ENCODE measurements at regions not wholly inside any gene's neighbourhood (a gene's known extent, or its start where the extent isn't known, plus 50 kb on each side); places are given as distances from the start of the nearest gene placed in this dataset.

DNA sequence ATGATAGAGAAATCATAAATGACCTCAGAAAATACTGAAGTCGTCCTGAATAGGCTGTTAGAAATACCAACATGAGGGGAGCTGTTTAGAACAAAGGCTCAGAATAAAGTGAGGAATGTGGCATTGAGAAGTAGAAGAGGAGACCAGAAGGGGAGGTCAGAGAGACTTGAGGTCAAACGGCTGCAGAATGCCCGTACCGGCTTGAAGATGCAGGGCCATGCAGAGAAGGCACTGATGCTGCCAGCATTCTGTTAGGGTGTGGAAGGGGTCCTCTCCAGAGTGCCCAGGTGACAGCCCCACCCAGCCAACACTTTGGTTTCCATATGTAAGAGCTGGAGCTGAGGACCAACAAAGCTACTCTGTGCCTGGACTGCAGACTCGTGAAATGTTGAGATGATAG is 570.9 kb downstream of the CDH26 start:
- ChIA-PET POLR2A (no interaction called here), CTCF (no interaction called here)
- Mint-ChIP-seq H3K27ac (no peak overlapping the region), H3K9me3 (peaks cover 9% of the 10 kb centered on the region), H3K4me1 (no peaks in the 10 kb centered on the region), H3K27me3 (no peaks in the 10 kb centered on the region), H3K36me3 (ENCODE audit: low read depth) (no peaks in the 10 kb centered on the region), H3K4me3 (no peak overlapping the region)
- no peak for DNase-seq
- intact Hi-C loops (cut with micrococcal nuclease): no loop called here
- ATAC-seq (ENCODE audit: low read depth): no peak
- TF ChIP-seq CTCF (IDR thresholded peaks at IDR 0.05): no peak

- no peak overlapping the region for H3K4me3 Mint-ChIP-seq
Observed at GRCh38 chr20:60535211-60535610, 577.0 kb downstream of the CDH26 start.

DNA sequence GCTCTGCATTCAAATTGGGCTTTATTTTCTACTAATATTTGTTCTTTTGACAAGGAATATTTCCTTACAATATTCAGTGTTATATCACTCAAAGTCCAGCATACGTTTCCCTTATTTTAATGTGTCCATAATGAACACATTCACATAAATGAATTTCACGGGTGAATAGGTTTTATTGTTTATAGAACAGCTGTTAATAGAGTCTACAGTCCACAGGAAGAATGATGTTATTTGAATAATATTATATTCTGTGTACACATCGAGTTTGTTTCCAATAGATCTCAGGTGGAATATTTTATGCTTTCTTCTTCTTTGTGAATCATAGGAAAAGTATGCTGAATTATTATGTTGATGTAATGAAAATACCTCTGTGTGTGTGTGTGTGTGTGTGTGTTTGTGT is 582.4 kb downstream of the CDH26 start:
- Mint-ChIP-seq H3K27me3 (peaks cover 3% of the 10 kb centered on the region), H3K27ac (no peak overlapping the region), H3K9me3 (no peaks in the 10 kb centered on the region), H3K4me3 (no peak overlapping the region), H3K36me3 (ENCODE audit: low read depth) (no peaks in the 10 kb centered on the region), H3K4me1 (no peaks in the 10 kb centered on the region)
- intact Hi-C loops (cut with micrococcal nuclease): no loop called here
- no peak for TF ChIP-seq CTCF (IDR thresholded peaks at IDR 0.05)
- CTCF ChIA-PET: no interaction called here
- DNase-seq (no peak), ATAC-seq (ENCODE audit: low read depth) (no peak)
- POLR2A ChIA-PET: no interaction called here

More at GRCh38 chr20:60535211-60535610, 577.0 kb downstream of the CDH26 start:
- Mint-ChIP-seq H3K27me3 (peaks cover 3% of the 10 kb centered on the region), H3K9me3 (peaks cover 6% of the 10 kb centered on the region), H3K4me1 (no peaks in the 10 kb centered on the region), H3K36me3 (ENCODE audit: low read depth) (no peaks in the 10 kb centered on the region), H3K27ac (no peak overlapping the region)
- no peak for DNase-seq
- no peak for ATAC-seq (ENCODE audit: low read depth)
- no peak for TF ChIP-seq CTCF (IDR thresholded peaks at IDR 0.05)
- CTCF ChIA-PET: no interaction called here
- POLR2A ChIA-PET: no interaction called here
- intact Hi-C loops (cut with micrococcal nuclease): no loop called here

DNA sequence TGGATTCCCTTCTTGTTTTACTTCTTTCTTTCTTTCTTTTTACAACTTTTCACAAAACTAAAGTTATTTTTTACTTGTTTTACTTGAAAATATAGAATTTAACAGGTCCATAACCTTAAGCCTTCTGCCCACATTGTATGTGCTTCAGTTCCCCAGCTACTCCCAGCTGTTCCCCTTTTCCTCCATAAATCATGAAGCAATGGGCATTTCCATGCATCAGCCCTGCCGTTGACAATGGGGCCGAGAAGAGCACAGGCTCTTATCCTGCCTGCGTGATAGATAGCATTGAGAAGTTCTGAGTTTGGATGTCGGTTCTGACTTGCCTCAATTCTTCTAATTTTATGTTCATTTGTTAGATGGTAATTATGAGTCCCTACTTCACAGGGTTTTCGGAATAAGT is 583.8 kb downstream of the CDH26 start:
- intact Hi-C loops (cut with micrococcal nuclease): no loop called here
- TF ChIP-seq CTCF (IDR thresholded peaks at IDR 0.05): no peak
- no peak overlapping the region for H3K4me3 Mint-ChIP-seq
- H3K4me1 Mint-ChIP-seq: no peaks in the 10 kb centered on the region
- H3K27me3 Mint-ChIP-seq: no peaks in the 10 kb centered on the region
- H3K36me3 Mint-ChIP-seq (ENCODE audit: low read depth): no peaks in the 10 kb centered on the region
- ChIA-PET CTCF (no interaction called here), POLR2A (no interaction called here)
- H3K27ac Mint-ChIP-seq: no peak overlapping the region
- no peaks in the 10 kb centered on the region for H3K9me3 Mint-ChIP-seq
- ATAC-seq (ENCODE audit: low read depth): no peak
- no peak for DNase-seq

DNA sequence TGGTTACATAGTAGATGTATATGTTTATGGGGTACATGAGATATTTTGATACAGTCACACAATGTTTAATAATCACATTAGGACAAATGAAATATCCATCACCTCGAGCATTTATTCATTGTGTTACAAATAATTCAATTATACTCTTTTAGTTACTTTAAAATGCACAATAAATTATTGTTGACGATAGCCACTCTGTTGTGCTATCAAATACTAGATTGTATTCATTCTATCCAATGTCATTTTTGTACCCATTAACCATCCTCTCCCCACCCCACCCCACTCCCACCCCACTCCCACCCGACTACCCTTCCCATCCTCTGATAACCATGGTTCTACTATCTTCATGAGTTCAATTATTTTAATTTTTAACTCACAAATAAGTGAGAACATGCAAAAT is 585.4 kb downstream of the CDH26 start:
- ATAC-seq (ENCODE audit: low read depth) (no peak), DNase-seq (no peak)
- no peaks in the 10 kb centered on the region for H3K9me3 Mint-ChIP-seq
- no peaks in the 10 kb centered on the region for H3K4me1 Mint-ChIP-seq
- ChIA-PET POLR2A (no interaction called here), CTCF (no interaction called here)
- intact Hi-C loops (cut with micrococcal nuclease): no loop called here
- H3K36me3 Mint-ChIP-seq (ENCODE audit: low read depth): no peaks in the 10 kb centered on the region
- H3K27me3 Mint-ChIP-seq: no peaks in the 10 kb centered on the region
- no peak overlapping the region for H3K27ac Mint-ChIP-seq
- TF ChIP-seq CTCF (IDR thresholded peaks at IDR 0.05): no peak
- no peak overlapping the region for H3K4me3 Mint-ChIP-seq

Measured in activated B cell treated with CpG ODN at 0.5 μM for 24 hours (primary cell).